SK-N-SH (cell line): ENCODE measurements at regions not wholly inside any gene's neighbourhood (a gene's known extent, or its start where the extent isn't known, plus 50 kb on each side); places are given as distances from the start of the nearest gene placed in this dataset.

Source experiments
- EZH2phosphoT487 ChIP-seq: fragments of 200-600 bp; sonication (generic); IDR thresholded peaks from 2 replicates; pipeline ENCODE4 v1.6.1; 2017; ENCODE audit warnings: low read depth, mixed run types, mild to moderate bottlenecking, antibody characterized with exemption, moderate library complexity, borderline replicate concordance
- MAX ChIP-seq: IDR thresholded peaks from 2 replicates; pipeline ENCODE4 v1.4.0; 2012; ENCODE audit warnings: low read depth
- MEF2A ChIP-seq: IDR thresholded peaks from 2 replicates; pipeline ENCODE4 v1.4.0; 2012; ENCODE audit warnings: low read depth, borderline replicate concordance
- NRF1 ChIP-seq: IDR thresholded peaks from 2 replicates; pipeline ENCODE4 v1.6.1; 2012; ENCODE audit warnings: low read depth, mild to moderate bottlenecking, low read length
- TAF1 ChIP-seq: IDR thresholded peaks from 2 replicates; pipeline ENCODE4 v1.6.1; 2012; ENCODE audit warnings: low read depth, mild to moderate bottlenecking, low read length, moderate library complexity, borderline replicate concordance
- TCF12 ChIP-seq: IDR thresholded peaks from 2 replicates; pipeline ENCODE4 v1.4.0; 2012
- USF2 ChIP-seq: fragments of 150-350 bp; IDR thresholded peaks from 2 replicates; pipeline ENCODE4 v1.6.1; 2017; ENCODE audit warnings: antibody characterized with exemption, low read length, low read depth, borderline replicate concordance
- TF ChIP-seq, protein P1 (sequence below): fragments of 200-600 bp; sonication (generic); IDR thresholded peaks from 2 replicates; pipeline ENCODE4 v1.6.1; 2017; ENCODE audit warnings: antibody characterized with exemption, mild to moderate bottlenecking, moderate library complexity
- TF ChIP-seq, protein P2 (sequence below): IDR thresholded peaks from 2 replicates; pipeline ENCODE4 v1.4.0; 2012; ENCODE audit warnings: low read depth, borderline replicate concordance
- TF ChIP-seq, protein P3 (sequence below): fragments of 150-350 bp; IDR thresholded peaks from 2 replicates; pipeline ENCODE4 v1.6.1; 2016; ENCODE audit warnings: mild to moderate bottlenecking, low read depth, low read length

DNA sequence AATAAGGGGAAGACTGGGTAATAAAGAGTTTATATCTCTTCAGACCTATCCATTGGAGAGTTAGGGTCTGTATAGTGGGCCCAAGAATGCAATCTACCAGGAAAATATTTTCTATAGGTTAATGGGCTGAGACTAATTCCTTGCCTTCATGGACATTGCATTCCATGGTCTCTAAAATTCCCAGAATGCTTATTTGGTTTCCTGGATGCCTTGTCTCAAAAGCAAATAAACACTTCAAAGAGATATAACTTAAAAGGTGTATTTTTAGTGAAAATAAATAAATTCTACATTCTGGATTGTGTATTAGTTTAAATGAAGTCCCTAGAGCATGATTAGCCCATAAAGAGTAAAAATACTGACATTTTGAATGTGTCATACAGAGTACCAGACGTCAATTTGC is 550.1 kb upstream of the PKN2 start:
- TF ChIP-seq MEF2A (no peak), NRF1 (no peak), TCF12 (no peak), TAF1 (no peak), MAX (no peak), USF2 (no peak), EZH2phosphoT487 (no peak)
- TF ChIP-seq, protein P1, sequence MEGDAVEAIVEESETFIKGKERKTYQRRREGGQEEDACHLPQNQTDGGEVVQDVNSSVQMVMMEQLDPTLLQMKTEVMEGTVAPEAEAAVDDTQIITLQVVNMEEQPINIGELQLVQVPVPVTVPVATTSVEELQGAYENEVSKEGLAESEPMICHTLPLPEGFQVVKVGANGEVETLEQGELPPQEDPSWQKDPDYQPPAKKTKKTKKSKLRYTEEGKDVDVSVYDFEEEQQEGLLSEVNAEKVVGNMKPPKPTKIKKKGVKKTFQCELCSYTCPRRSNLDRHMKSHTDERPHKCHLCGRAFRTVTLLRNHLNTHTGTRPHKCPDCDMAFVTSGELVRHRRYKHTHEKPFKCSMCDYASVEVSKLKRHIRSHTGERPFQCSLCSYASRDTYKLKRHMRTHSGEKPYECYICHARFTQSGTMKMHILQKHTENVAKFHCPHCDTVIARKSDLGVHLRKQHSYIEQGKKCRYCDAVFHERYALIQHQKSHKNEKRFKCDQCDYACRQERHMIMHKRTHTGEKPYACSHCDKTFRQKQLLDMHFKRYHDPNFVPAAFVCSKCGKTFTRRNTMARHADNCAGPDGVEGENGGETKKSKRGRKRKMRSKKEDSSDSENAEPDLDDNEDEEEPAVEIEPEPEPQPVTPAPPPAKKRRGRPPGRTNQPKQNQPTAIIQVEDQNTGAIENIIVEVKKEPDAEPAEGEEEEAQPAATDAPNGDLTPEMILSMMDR, result no peak
- TF ChIP-seq, protein P2, sequence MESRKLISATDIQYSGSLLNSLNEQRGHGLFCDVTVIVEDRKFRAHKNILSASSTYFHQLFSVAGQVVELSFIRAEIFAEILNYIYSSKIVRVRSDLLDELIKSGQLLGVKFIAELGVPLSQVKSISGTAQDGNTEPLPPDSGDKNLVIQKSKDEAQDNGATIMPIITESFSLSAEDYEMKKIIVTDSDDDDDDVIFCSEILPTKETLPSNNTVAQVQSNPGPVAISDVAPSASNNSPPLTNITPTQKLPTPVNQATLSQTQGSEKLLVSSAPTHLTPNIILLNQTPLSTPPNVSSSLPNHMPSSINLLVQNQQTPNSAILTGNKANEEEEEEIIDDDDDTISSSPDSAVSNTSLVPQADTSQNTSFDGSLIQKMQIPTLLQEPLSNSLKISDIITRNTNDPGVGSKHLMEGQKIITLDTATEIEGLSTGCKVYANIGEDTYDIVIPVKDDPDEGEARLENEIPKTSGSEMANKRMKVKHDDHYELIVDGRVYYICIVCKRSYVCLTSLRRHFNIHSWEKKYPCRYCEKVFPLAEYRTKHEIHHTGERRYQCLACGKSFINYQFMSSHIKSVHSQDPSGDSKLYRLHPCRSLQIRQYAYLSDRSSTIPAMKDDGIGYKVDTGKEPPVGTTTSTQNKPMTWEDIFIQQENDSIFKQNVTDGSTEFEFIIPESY, result no peak
- TF ChIP-seq, protein P3, sequence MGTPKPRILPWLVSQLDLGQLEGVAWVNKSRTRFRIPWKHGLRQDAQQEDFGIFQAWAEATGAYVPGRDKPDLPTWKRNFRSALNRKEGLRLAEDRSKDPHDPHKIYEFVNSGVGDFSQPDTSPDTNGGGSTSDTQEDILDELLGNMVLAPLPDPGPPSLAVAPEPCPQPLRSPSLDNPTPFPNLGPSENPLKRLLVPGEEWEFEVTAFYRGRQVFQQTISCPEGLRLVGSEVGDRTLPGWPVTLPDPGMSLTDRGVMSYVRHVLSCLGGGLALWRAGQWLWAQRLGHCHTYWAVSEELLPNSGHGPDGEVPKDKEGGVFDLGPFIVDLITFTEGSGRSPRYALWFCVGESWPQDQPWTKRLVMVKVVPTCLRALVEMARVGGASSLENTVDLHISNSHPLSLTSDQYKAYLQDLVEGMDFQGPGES, result no peak
